Type B pancreatic cell (in vitro differentiated cells): ENCODE measurements at regions not wholly inside any gene's neighbourhood (a gene's known extent, or its start where the extent isn't known, plus 50 kb on each side); places are given as distances from the start of the nearest gene placed in this dataset.

Experiments used
- DNase-seq: peaks from one replicate; pipeline ENCODE4 v3.0.0; 2021; ENCODE audit warnings: mixed read lengths; ENCODE audit not compliant: unreplicated experiment; ENCODE audit errors: extremely low spot score
- H3K27ac Mint-ChIP-seq: 2 replicates; pipeline ENCODE4 v1.8.0; 2021; ENCODE audit warnings: mild to moderate bottlenecking, mixed read lengths
- H3K27me3 Mint-ChIP-seq: 2 replicates; pipeline ENCODE4 v1.8.0; 2021; ENCODE audit warnings: mixed read lengths
- H3K36me3 Mint-ChIP-seq: 2 replicates; pipeline ENCODE4 v1.8.0; 2021; ENCODE audit warnings: mixed read lengths
- H3K4me1 Mint-ChIP-seq: one replicate; pipeline ENCODE4 v1.8.0; 2021; ENCODE audit warnings: mixed read lengths; ENCODE audit not compliant: unreplicated experiment
- H3K4me3 Mint-ChIP-seq: 2 replicates; pipeline ENCODE4 v1.8.0; 2021; ENCODE audit warnings: mild to moderate bottlenecking, mixed read lengths
- H3K9me3 Mint-ChIP-seq: 2 replicates; pipeline ENCODE4 v1.8.0; 2021; ENCODE audit warnings: mixed read lengths
- TF ChIP-seq, protein P1 (sequence below): fragments of 200-600 bp; sonication (generic); conservative IDR thresholded peaks from 2 replicates; pipeline ENCODE4 v1.5.0; 2021; ENCODE audit warnings: antibody characterized with exemption, mild to moderate bottlenecking

- Mint-ChIP-seq H3K4me3 (no peak overlapping the region), H3K4me1 (peaks cover 12% of the 10 kb centered on the region), H3K9me3 (peaks cover 4% of the 10 kb centered on the region), H3K27me3 (no peaks in the 10 kb centered on the region), H3K27ac (no peak overlapping the region), H3K36me3 (no peaks in the 10 kb centered on the region)
- DNase-seq = no peak
- TF ChIP-seq, protein P1, sequence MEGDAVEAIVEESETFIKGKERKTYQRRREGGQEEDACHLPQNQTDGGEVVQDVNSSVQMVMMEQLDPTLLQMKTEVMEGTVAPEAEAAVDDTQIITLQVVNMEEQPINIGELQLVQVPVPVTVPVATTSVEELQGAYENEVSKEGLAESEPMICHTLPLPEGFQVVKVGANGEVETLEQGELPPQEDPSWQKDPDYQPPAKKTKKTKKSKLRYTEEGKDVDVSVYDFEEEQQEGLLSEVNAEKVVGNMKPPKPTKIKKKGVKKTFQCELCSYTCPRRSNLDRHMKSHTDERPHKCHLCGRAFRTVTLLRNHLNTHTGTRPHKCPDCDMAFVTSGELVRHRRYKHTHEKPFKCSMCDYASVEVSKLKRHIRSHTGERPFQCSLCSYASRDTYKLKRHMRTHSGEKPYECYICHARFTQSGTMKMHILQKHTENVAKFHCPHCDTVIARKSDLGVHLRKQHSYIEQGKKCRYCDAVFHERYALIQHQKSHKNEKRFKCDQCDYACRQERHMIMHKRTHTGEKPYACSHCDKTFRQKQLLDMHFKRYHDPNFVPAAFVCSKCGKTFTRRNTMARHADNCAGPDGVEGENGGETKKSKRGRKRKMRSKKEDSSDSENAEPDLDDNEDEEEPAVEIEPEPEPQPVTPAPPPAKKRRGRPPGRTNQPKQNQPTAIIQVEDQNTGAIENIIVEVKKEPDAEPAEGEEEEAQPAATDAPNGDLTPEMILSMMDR = no peak
Observed at GRCh38 chr1:208791456-208791855, 547.3 kb upstream of the PLXNA2 start.

DNA sequence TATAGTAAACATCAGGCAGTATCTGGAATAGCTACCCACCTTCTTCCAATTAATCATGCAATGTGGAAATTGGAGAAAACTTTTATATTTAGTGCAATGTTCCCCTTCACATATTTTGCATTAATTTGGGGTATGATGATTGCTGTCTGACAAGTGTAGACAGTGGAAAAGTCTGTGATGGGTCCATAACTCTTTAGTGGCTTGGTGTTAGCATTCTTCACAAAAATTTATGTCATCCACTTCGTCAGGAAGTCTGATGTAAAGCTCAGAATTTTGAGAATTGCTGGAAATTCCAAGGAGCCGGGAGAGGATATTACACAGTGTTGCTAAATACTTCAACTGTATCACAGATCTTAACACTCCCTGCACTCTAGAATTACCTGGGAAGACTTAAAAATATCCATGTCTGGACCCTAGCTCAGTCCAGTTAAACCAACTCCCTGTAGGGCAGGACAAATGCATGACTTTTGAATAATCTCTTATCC lies 549.7 kb upstream of the PLXNA2 start:
- Mint-ChIP-seq H3K4me1 (peaks cover 6% of the 10 kb centered on the region), H3K27me3 (no peaks in the 10 kb centered on the region), H3K36me3 (no peaks in the 10 kb centered on the region), H3K9me3 (peaks cover 4% of the 10 kb centered on the region), H3K27ac (no peak overlapping the region), H3K4me3 (no peak overlapping the region)
- TF ChIP-seq, protein P1 = no peak
- DNase-seq = no peak

GRCh38 chr1:208799186-208799585 lies 555.0 kb upstream of the PLXNA2 start:
- H3K27ac Mint-ChIP-seq = no peak overlapping the region
- H3K27me3 Mint-ChIP-seq = no peaks in the 10 kb centered on the region
- DNase-seq = no peak
- peaks cover 17% of the 10 kb centered on the region for H3K4me1 Mint-ChIP-seq
- no peaks in the 10 kb centered on the region for H3K9me3 Mint-ChIP-seq
- H3K4me3 Mint-ChIP-seq = no peak overlapping the region
- H3K36me3 Mint-ChIP-seq = no peaks in the 10 kb centered on the region
- TF ChIP-seq, protein P1 = no peak

GRCh38 chr1:208803011-208803811 lies 559.0 kb upstream of the PLXNA2 start:
- no peak overlapping the region for H3K4me3 Mint-ChIP-seq
- H3K4me1 Mint-ChIP-seq = peaks cover 17% of the 10 kb centered on the region
- H3K9me3 Mint-ChIP-seq = peaks cover 9% of the 10 kb centered on the region
- TF ChIP-seq, protein P1 = no peak
- no peaks in the 10 kb centered on the region for H3K27me3 Mint-ChIP-seq
- H3K27ac Mint-ChIP-seq = no peak overlapping the region
- no peaks in the 10 kb centered on the region for H3K36me3 Mint-ChIP-seq
- no peak for DNase-seq

GRCh38 chr1:208807446-208808127 lies 563.4 kb upstream of the PLXNA2 start:
- Mint-ChIP-seq H3K27me3 (peaks cover 4% of the 10 kb centered on the region), H3K27ac (no peak overlapping the region), H3K4me3 (no peak overlapping the region), H3K36me3 (no peaks in the 10 kb centered on the region), H3K9me3 (peaks cover 15% of the 10 kb centered on the region), H3K4me1 (peaks cover 12% of the 10 kb centered on the region)
- TF ChIP-seq, protein P1 = no peak
- no peak for DNase-seq
